ENCODE measurements at regions not wholly inside any gene's neighbourhood (a gene's known extent, or its start where the extent isn't known, plus 50 kb on each side); places are given as distances from the start of the nearest gene placed in this dataset.

- TF ChIP-seq POLR2AphosphoS5 (IDR thresholded peaks at IDR 0.05; ENCODE audit: low read depth, low read length) (no peak), SIN3A (IDR thresholded peaks at IDR 0.05; ENCODE audit: borderline replicate concordance, insufficient read depth, low read length) (no peak), TAF1 (IDR thresholded peaks at IDR 0.05; ENCODE audit: borderline replicate concordance, insufficient read depth, low read length) (no peak)
Measured at GRCh38 chr2:122866095-122866494, 1110.6 kb downstream of the TSN start.

All from PFSK-1 (cell line).